Amygdala (tissue), 56 donors: ENCODE measurements at regions not wholly inside any gene's neighbourhood (a gene's known extent, or its start where the extent isn't known, plus 50 kb on each side); places are given as distances from the start of the nearest gene placed in this dataset.

ENCODE experiments used
- DNase-seq, 56 donors: peaks; one replicate each; lab custom pipeline; 2025; lab: John Stamatoyannopoulos, UW

DNA sequence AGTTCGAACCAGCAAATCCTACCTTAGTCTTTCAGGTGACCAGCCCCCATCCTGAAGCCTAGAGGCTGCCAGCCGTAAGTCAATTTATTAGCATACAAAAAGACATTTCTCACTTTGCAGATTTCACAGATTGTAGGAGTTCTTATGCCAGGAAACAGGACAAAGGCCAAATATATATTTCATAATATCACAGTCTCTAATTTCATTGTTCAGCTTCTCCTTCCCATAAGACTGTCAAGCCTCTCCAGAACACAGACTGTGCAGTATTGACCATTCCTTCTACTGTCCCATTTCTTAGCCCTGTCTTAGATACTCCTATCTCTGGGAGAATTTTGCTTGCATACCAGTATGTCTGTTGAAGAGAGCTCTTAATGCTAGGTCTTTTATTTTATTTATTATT is 89.2 kb upstream of the RESF1 start:
- DNase-seq: no peak

DNA sequence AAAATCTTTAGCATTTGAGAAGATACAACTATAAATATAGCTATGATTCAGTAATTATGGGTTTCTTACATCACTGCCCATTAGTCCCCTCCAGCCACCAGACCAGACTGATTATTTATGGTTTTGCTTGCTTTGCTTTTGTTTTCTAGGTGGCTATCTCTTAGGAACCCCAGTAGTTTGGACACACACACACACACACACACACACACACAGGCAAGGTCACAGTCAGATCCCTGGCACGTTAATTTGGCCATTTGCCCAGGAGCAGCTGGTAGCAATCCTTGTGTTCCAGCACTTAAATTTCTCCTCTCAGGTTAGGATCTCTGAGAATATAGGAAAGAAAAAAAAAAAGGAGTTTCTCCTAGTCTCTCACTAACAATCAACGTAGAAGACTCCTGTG is 90.2 kb upstream of the RESF1 start:
- DNase-seq: peak in 6 of 56 donors; percentile 0 to 14 (median 1)

DNA sequence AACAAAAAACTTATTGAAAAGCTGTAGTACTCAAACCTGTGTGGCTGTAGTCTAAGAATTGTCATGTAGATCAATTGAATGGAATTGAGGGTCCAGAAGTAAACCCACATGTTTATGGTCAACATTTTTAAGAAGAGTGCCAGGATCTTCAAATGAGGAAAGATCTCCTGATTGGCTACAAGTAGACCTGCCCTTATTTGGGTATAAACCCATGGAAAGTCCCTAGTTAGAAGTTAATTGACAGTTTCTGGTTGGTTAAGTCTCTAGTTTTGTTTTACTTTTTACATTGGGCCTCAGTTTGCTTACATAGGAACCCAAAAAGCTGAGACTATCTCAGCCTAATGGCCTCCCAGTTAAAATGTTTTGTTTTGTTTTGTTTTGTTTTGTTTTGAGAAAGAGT is 91.9 kb upstream of the RESF1 start:
- no peak for DNase-seq

DNA sequence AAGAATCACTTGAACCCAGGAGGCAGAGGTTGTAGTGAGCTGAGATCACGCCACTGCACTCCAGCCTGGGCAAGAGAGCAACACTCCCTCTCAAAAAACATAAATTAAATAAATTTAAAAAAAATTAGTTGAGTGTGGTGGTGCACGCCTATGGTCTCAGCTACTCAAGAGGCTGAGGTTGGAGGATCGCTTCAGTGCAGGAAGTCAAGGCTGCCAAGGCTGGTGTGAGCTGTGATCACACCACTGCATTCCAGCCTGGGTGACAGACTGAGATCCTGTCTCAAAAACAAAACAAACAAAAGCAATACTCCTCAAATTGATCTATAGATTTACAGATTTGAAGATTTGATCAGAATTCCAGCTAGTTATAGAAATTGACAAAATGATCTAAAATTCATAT is 92.7 kb upstream of the RESF1 start:
- DNase-seq: no peak

DNA sequence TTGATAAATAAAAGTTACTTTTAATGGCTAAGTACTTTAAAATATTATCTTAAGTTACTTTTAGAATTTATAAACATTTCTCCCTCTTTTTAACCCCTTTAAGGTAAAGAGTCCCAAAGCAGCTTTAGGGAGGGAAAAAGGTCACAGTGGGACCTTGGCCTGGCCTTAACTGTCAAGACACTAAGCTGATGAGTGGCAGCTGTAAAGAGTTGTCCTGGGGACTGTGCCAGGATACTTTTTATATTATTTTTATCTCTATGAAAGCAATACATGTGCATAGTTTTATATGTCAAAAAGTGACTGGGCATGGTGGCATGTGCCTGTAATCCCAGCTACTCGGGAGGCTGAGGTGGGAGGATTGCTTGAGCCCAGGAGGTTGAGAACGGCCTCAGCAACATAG is 94.2 kb upstream of the RESF1 start:
- DNase-seq: no peak

DNA sequence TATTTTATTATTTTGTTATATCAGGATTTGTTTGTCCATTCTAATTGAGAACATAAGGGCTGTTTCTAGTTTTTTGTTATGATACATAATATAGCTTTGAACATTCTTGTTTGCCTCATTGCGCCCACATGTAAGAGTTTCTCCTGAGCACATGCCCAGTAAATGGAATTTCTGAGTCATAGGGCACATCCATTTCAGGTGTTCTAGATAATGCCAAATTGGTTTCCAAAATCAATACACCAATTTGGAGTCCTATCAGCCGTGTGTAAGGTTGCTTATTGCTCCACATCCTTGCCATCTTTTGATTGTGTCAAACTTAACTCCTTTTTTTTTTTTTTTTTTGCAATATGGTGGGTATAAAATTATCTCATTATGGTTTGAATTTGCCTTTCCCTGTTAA is 97.9 kb upstream of the RESF1 start:
- no peak for DNase-seq

DNA sequence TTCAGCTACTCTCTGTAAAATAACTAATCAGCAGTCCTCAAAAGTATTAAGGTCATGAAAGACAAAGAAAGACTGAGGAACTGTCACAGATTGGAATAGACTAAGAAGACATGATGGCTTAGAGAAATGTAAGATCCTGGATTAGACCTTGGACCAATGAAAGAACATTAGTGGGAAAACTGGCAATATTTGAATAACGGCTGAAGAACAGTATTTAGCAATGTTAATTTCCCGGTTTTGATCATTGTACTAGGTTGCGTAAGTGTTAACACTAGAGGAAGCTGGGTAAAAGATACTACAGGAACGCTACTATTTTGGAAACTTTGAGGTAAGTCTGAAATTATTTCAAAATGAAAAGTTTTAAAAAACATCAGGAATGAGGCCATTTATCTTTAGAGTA is 98.8 kb upstream of the RESF1 start:
- no peak for DNase-seq

DNA sequence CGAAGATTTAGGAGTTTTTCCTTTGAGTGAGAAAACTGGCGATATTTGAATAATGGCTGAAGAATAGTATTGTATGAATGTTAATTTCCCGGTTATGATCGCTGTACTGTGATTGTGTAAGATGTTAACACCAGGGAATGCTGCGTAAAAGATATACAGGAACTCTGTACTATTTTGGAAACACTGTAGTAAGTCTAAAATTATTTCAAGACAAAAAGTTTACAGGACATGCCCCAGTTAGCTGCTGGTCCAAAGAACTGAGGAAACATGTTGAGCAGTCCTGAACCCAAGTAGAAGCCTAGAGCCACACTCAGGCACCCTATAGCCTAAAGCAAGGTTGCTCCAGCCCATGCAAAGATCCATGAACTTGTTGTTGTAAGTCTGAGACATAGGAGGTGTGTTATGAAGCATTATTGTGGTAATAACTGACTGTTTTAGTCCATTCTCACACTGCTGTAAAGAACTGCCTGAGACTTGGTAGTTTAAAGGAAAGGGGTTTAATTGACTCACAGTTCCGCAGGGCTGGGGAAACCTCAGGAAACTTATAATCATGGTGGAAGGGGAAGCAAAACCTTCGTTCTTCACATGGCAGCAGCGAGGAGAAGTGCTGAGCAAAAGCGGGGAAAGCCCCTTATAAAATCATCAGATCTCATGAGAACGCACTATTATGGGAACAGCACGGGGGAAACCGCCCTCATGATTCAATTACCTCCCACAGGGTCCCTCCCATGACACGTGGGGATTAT is 99.8 kb upstream of the RESF1 start:
- DNase-seq: no peak

DNA sequence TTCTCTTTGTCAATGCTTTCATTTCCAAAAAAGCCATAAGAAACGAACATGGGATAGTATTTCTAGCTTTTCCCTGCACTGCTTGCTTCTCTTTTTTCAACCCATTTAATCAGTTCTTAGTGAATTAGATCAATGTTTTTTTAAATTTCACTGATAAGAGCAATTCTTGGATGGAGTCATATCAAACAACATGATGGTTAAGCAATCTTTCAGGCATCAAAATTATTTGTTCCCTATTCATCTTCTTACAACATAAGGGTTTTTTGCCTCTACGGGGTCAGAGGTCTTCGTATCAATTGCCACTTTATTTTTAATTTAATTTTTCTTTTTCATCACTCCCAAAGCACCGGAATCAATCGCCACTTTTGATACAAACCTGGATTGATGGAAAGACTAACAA is 103.8 kb upstream of the RESF1 start:
- no peak for DNase-seq

DNA sequence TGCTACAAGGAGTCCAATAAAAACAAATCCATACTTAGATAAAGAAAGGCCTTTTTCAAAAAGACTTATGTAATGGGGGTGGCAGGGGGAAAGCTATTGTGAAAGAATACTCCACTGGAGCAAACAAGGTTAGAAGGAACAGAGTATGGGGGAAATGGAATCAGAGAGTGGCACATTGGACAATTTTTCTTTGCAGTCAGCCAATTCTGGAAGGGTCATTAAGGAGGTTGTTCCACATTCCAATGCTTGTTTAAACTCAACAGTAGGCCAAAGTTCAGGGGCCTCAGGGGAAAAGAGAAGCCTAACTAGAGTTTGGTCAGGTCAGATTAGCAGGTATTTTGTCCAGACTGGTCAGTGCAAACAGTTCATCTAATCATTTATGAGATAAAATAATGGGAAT is 105.2 kb upstream of the RESF1 start:
- no peak for DNase-seq

DNA sequence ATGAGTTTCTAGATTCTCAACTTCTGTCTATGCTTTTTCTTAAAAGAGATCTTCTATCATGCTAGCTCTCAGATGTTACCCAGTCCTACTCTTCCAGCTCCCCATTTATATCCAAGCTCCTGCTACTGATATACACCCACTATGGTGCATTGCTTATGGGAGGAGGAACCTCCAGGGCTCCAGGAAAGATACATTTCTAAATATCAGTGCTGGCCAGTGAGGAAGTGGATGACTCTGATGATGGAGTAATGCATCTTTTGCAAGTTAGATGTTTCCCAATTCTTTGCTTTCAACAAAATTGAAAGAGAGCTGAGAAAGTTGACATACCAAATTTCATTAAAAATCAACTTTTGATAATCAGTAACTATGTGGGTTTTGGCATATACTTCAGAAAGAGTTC is 105.7 kb upstream of the RESF1 start:
- no peak for DNase-seq

DNA sequence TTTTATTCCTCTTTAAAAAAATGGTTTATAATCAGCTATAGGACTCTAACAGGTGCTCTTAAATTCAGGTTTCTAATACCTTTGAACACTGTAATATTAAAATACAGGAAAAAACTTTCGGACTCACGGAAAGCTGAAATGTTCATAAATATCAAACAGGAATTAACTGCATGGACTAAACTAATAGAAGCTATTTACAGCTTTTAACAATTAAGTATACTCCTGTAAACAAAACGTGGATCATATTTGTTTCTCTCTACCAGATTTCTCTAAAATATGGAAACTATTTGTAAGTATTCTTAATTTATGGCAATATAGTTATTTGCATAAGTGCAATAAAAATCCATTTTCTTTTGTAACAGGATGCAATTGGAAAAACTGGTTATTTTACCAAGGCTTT is 108.9 kb upstream of the RESF1 start:
- no peak for DNase-seq

DNA sequence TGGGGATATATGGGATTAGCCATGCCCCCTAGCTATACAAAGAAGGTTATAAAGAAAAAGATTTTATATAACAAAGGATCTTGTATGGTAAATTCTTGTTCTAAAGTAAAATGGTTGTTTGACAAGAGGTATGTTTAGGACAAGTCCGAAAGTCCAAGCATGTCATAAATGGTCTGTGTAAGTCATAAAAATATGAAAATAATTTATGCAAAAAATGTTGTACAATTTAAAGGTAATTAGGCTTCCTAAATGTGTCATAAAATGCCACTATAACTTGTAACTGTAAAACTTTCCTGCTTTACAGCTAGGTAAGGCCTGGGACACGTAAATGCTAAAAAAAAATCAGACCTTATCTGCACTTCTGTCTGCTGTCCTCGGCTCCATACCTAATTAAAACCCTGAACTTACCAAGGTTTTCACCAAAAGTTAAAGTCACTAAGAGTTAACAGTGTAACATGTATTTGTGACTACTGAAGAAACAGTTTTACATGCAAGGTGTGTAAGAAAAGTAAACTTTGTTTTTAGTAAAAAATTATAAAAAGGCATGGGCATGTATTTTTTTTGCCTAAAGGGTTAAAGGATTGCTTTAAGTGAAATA is 110.0 kb upstream of the RESF1 start:
- no peak for DNase-seq

DNA sequence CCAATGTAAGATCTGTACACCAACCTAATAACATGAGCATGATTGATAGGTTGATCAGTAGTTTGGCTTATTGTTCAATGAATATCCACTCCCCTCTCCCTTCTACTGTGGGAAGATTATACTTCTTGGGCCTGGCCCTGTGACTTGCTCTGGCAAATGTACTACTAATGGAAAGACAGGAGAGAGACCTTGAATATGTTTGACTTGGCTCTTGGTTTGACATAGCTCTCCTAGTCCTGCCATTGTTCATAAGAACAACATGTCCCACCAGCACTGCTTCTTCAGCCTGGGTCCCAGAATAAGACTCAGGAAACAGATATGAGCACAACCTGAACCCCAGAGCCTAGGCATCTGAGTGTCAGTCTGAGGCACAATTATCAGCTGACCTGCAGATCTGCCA is 112.8 kb upstream of the RESF1 start:
- DNase-seq: no peak

DNA sequence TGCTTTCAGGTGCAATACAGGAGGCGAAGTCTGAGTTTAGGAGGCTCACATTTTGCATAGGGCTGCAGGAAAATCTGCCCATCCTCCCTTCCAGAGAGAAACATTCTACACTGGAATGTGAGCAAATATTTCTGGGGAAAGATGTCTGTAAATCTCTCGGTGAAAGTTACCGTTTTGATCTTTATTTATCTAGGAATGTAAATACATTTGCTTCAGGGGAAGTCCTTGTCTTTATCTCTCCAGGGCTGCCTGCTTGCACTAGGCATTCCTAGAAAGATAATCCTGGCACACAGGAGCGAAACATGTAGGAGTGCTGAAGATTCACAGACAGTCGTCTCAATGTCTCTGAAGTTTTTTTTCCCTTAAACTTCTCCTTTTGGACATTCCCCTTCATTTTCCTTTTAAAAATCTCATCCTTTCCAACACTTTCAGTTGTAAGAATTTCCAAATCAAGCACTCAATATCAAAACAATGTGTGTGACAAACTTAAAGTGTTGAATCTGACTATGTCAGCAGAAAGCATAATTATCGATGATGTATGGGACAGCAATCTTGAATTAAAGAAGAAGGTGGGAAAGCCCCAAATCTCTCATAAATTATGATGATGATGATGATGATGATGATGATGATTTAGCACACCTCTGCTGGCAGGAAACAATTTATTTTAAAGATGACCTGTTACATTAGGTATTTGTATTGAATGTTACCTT is 113.4 kb upstream of the RESF1 start:
- DNase-seq: no peak

DNA sequence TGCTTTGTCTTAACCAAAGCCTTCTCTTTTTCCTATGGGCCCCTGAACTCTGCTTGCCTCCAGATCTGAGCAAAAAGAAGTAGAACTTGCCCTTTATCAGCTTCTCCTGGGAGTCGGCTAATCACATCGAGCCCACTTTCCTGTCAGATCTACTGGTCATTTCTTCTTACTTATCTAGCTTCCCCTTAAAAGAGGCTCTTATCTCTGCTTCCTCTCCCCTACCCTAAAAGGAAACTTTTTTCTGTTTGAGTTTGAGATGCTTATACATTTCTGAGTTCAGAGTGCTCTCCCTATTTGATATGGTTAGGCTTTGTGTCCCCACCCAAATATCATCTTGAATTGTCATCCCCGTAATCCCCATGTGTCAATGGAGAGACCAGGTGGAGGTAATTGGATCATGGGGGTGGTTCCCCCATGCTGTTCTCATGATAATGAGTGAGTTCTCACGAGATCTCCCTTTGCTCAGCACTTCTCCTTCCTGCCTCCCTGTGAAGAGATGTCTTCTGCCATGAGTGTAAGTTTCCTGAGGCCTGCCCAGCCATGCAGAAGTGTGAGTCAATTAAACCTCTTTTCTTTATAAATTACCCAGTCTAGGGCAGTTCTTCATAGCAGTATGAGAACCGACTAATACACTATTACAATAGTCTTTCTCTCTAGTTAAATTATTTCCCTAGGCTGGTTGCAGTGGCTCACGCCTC is 114.7 kb upstream of the AMN1 start:
- DNase-seq: no peak

DNA sequence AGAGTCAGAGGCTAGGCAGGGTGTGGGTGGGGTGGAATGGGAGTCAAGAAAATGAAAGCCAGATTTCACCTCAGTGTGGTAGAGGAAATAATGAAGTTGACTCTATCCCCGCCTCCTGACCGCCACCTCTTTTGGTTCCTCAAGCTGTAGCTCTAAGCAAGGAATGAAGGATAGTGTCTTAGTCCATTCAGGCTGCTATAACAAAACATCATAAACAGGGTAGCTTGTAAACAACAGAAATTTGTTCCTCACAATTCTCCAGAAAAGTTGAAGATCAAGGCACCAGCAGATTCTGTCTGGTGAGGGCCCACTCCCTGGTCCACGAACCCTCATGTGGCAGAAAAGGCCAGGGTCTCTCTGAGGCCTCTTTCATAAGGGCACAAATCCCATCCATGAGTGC is 109.1 kb upstream of the AMN1 start:
- no peak for DNase-seq

DNA sequence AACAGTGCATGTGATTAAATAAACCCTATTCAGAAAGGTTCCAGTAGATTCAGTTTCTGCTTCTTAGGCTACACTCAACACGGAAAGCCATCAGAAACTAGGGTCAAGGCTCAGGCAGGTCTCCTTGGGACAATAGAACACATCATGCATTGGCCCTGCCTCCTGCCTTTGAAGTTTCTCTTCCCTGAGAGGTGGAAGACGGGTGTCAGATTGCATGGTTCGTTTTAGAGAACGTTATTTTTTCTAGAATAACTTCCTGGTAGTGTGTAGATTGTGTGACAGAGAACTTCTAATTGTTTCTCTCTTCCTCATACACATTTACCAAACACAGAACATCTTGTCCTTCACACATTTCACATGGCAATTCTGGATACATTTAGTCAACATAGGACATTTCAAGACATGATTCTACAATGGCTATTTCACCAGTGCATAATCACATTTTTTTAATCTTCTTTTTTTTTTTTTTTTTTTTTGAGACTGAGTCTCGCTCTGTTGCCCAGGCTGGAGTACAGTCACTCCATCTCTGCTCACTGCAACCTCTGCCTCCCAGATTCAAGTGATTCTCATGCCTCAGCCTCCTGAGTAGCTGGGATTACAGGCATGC is 106.6 kb upstream of the AMN1 start:
- no peak for DNase-seq

DNA sequence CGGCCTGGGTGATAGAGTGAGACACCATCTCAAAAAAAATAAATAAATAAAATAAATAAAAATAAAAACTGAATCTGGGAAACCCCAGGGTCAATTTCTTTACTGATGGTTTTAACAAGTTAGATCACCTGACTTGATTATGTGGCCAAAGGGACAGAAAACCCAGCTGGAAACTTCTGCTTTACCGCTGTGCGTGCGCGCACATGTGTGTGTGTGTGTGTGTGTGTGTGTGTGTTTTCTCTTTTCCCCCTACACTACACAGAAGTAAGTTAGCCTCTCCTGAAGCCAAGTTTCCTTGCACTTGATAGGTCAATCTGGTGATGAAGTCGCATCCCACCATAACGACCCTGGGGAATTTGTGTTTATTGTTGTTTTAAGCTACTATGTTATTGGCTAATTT is 105.3 kb upstream of the AMN1 start:
- no peak for DNase-seq

DNA sequence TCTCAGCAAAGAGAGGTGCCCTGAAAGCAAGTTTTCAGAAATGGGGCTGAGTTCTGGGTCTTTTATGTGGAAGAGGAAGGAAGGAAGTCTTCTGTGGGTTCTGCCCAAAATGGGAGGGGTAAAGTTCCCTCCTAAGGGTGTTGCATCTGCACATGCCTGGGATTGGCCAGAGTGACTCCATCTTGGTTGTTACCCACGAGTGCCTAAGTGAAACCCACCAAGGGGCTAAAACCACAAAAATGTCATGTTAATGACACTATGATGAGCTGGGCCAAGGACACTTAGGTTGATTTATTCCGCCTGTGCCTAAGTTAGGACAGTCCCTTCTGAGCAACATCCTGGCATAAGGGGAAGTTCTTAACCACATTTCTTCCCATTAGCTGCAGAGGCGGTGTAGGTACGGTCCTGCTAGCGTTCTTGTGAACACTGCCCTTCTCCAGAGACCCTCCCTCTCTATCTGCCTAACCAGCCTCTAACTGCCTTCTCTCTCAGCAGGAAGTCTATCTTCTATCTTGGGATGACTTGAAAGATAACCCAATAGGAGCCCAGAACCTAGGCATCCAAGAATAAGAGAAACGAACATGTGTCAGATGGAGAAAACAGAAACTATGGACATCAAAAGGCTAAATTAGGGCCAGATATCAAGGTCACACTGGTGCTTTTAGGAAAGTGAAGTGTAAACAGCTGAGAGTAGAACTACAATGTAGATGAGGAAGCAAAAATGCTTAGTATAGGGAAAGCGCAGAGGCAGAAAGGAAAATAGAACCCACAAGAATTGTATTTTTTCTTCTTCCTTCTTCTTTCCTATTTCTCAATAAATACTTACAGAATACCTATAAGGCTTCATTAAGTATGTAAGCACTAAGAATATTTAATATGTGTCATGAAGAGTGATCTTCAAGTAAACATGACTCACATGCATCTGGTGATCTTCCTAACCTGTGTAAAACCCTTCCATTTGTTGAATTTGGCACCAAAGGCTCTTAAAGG is 104.2 kb upstream of the AMN1 start:
- no peak for DNase-seq
